ENCODE measurements at regions not wholly inside any gene's neighbourhood (a gene's known extent, or its start where the extent isn't known, plus 50 kb on each side); places are given as distances from the start of the nearest gene placed in this dataset.

- Histone ChIP-seq H3K27ac (no peak overlapping the region), H3K27me3 (replicated peaks) (no peaks in the 10 kb centered on the region), H3K4me3 (no peak overlapping the region), H3K9me3 (replicated peaks) (no peaks in the 10 kb centered on the region), H3K4me1 (replicated peaks) (no peaks in the 10 kb centered on the region), H3K36me3 (no peaks in the 10 kb centered on the region)
- no peak for DNase-seq (ENCODE audit: low read depth in 1 of 2, low spot score in 2 of 2)
These were observed 421.0 kb upstream of the ZNF717 start for GRCh38 chr3:76206346-76206745.

GRCh38 chr3:76212679-76213078 is 427.3 kb upstream of the ZNF717 start:
- Histone ChIP-seq H3K27ac (no peak overlapping the region), H3K36me3 (no peaks in the 10 kb centered on the region), H3K4me1 (replicated peaks) (no peaks in the 10 kb centered on the region), H3K27me3 (replicated peaks) (no peaks in the 10 kb centered on the region), H3K4me3 (no peak overlapping the region), H3K9me3 (replicated peaks) (no peaks in the 10 kb centered on the region)
- DNase-seq (ENCODE audit: low read depth in 1 of 2, low spot score in 2 of 2), result no peak

GRCh38 chr3:76222201-76222600 is 436.9 kb upstream of the ZNF717 start:
- no peaks in the 10 kb centered on the region for H3K9me3 ChIP-seq (replicated peaks)
- H3K27ac ChIP-seq, result no peak overlapping the region
- no peak for DNase-seq (ENCODE audit: low read depth in 1 of 2, low spot score in 2 of 2)
- H3K4me1 ChIP-seq (replicated peaks), result no peaks in the 10 kb centered on the region
- no peaks in the 10 kb centered on the region for H3K36me3 ChIP-seq
- H3K27me3 ChIP-seq (replicated peaks), result no peaks in the 10 kb centered on the region
- H3K4me3 ChIP-seq, result no peak overlapping the region

- no peaks in the 10 kb centered on the region for H3K36me3 ChIP-seq
- H3K4me1 ChIP-seq (replicated peaks), result no peaks in the 10 kb centered on the region
- DNase-seq (ENCODE audit: low read depth in 1 of 2, low spot score in 2 of 2), result no peak
- H3K27me3 ChIP-seq (replicated peaks), result no peaks in the 10 kb centered on the region
- H3K27ac ChIP-seq, result no peak overlapping the region
- no peaks in the 10 kb centered on the region for H3K9me3 ChIP-seq (replicated peaks)
- H3K4me3 ChIP-seq, result no peak overlapping the region
These were observed 445.9 kb upstream of the ZNF717 start for GRCh38 chr3:76231258-76231657.

- H3K4me3 ChIP-seq, result no peak overlapping the region
- H3K9me3 ChIP-seq (replicated peaks), result no peaks in the 10 kb centered on the region
- H3K4me1 ChIP-seq (replicated peaks), result no peaks in the 10 kb centered on the region
- DNase-seq (ENCODE audit: low read depth in 1 of 2, low spot score in 2 of 2), result no peak
- H3K36me3 ChIP-seq, result no peaks in the 10 kb centered on the region
- no peaks in the 10 kb centered on the region for H3K27me3 ChIP-seq (replicated peaks)
- no peak overlapping the region for H3K27ac ChIP-seq
These were observed 457.8 kb upstream of the ZNF717 start for GRCh38 chr3:76242886-76243753.

- DNase-seq (ENCODE audit: low read depth in 1 of 2, low spot score in 2 of 2), result no peak
- Histone ChIP-seq H3K9me3 (replicated peaks) (no peaks in the 10 kb centered on the region), H3K27me3 (replicated peaks) (no peaks in the 10 kb centered on the region), H3K27ac (no peak overlapping the region), H3K4me1 (replicated peaks) (no peaks in the 10 kb centered on the region), H3K36me3 (no peaks in the 10 kb centered on the region), H3K4me3 (no peak overlapping the region)
These were observed 459.7 kb upstream of the ZNF717 start for GRCh38 chr3:76245073-76245472.

GRCh38 chr3:76245622-76246021 is 460.3 kb upstream of the ZNF717 start:
- Histone ChIP-seq H3K4me3 (no peak overlapping the region), H3K27me3 (replicated peaks) (no peaks in the 10 kb centered on the region), H3K9me3 (replicated peaks) (no peaks in the 10 kb centered on the region), H3K36me3 (no peaks in the 10 kb centered on the region), H3K27ac (no peak overlapping the region), H3K4me1 (replicated peaks) (no peaks in the 10 kb centered on the region)
- DNase-seq (ENCODE audit: low read depth in 1 of 2, low spot score in 2 of 2), result no peak

GRCh38 chr3:76264496-76264895 is 479.1 kb upstream of the ZNF717 start:
- Histone ChIP-seq H3K4me1 (replicated peaks) (no peaks in the 10 kb centered on the region), H3K27me3 (replicated peaks) (no peaks in the 10 kb centered on the region), H3K4me3 (no peak overlapping the region), H3K9me3 (replicated peaks) (no peaks in the 10 kb centered on the region), H3K36me3 (no peaks in the 10 kb centered on the region), H3K27ac (no peak overlapping the region)
- no peak for DNase-seq (ENCODE audit: low read depth in 1 of 2, low spot score in 2 of 2)

GRCh38 chr3:76264911-76265310 is 479.6 kb upstream of the ZNF717 start:
- no peaks in the 10 kb centered on the region for H3K4me1 ChIP-seq (replicated peaks)
- H3K27ac ChIP-seq, result no peak overlapping the region
- no peak for DNase-seq (ENCODE audit: low read depth in 1 of 2, low spot score in 2 of 2)
- no peak overlapping the region for H3K4me3 ChIP-seq
- no peaks in the 10 kb centered on the region for H3K36me3 ChIP-seq
- no peaks in the 10 kb centered on the region for H3K9me3 ChIP-seq (replicated peaks)
- no peaks in the 10 kb centered on the region for H3K27me3 ChIP-seq (replicated peaks)

- Histone ChIP-seq H3K4me1 (replicated peaks) (no peaks in the 10 kb centered on the region), H3K9me3 (replicated peaks) (no peaks in the 10 kb centered on the region), H3K36me3 (no peaks in the 10 kb centered on the region), H3K27me3 (replicated peaks) (no peaks in the 10 kb centered on the region), H3K4me3 (no peak overlapping the region), H3K27ac (no peak overlapping the region)
- no peak for DNase-seq (ENCODE audit: low read depth in 1 of 2, low spot score in 2 of 2)
These were observed 481.2 kb upstream of the ZNF717 start for GRCh38 chr3:76266511-76266910.

GRCh38 chr3:76267851-76268380 is 482.6 kb upstream of the ZNF717 start:
- Histone ChIP-seq H3K27me3 (replicated peaks) (no peaks in the 10 kb centered on the region), H3K27ac (no peak overlapping the region), H3K9me3 (replicated peaks) (no peaks in the 10 kb centered on the region), H3K36me3 (no peaks in the 10 kb centered on the region), H3K4me1 (replicated peaks) (no peaks in the 10 kb centered on the region), H3K4me3 (no peak overlapping the region)
- no peak for DNase-seq (ENCODE audit: low read depth in 1 of 2, low spot score in 2 of 2)

- Histone ChIP-seq H3K27ac (no peak overlapping the region), H3K36me3 (no peaks in the 10 kb centered on the region), H3K27me3 (replicated peaks) (no peaks in the 10 kb centered on the region), H3K4me1 (replicated peaks) (no peaks in the 10 kb centered on the region), H3K4me3 (no peak overlapping the region), H3K9me3 (replicated peaks) (no peaks in the 10 kb centered on the region)
- no peak for DNase-seq (ENCODE audit: low read depth in 1 of 2, low spot score in 2 of 2)
These were observed 508.5 kb upstream of the ZNF717 start for GRCh38 chr3:76293856-76294255.

GRCh38 chr3:76300746-76301145 is 515.4 kb upstream of the ZNF717 start:
- Histone ChIP-seq H3K36me3 (no peaks in the 10 kb centered on the region), H3K27me3 (replicated peaks) (no peaks in the 10 kb centered on the region), H3K9me3 (replicated peaks) (no peaks in the 10 kb centered on the region), H3K4me3 (no peak overlapping the region), H3K27ac (no peak overlapping the region), H3K4me1 (replicated peaks) (no peaks in the 10 kb centered on the region)
- DNase-seq (ENCODE audit: low read depth in 1 of 2, low spot score in 2 of 2), result no peak

GRCh38 chr3:76307556-76307955 is 522.2 kb upstream of the ZNF717 start:
- H3K36me3 ChIP-seq, result no peaks in the 10 kb centered on the region
- H3K27ac ChIP-seq, result no peak overlapping the region
- no peak overlapping the region for H3K4me3 ChIP-seq
- H3K4me1 ChIP-seq (replicated peaks), result no peaks in the 10 kb centered on the region
- H3K9me3 ChIP-seq (replicated peaks), result no peaks in the 10 kb centered on the region
- no peak for DNase-seq (ENCODE audit: low read depth in 1 of 2, low spot score in 2 of 2)
- no peaks in the 10 kb centered on the region for H3K27me3 ChIP-seq (replicated peaks)

- Histone ChIP-seq H3K27me3 (replicated peaks) (no peaks in the 10 kb centered on the region), H3K27ac (no peak overlapping the region), H3K4me3 (no peak overlapping the region), H3K36me3 (no peaks in the 10 kb centered on the region), H3K9me3 (replicated peaks) (no peaks in the 10 kb centered on the region), H3K4me1 (replicated peaks) (no peaks in the 10 kb centered on the region)
- no peak for DNase-seq (ENCODE audit: low read depth in 1 of 2, low spot score in 2 of 2)
These were observed 523.2 kb upstream of the ZNF717 start for GRCh38 chr3:76308541-76308940.

Data from SJSA1 (cell line).